SHP77 treated with DMSO at 0.1 percent for 48 hours (cell line): ENCODE measurements at regions not wholly inside any gene's neighbourhood (a gene's known extent, or its start where the extent isn't known, plus 50 kb on each side); places are given as distances from the start of the nearest gene placed in this dataset.
"Not testable (repeated sequence)": the region's sequence is repeated elsewhere in the genome, so short reads cannot be mapped to it uniquely, and the experiment has no call there.

Experiments used
- DNase-seq: peaks from one replicate; lab custom pipeline; 2025; lab: John Stamatoyannopoulos, UW

GRCh38 chr7:91780521-91780920, 100.0 kb downstream of the MTERF1 start:
- no peak for DNase-seq

GRCh38 chr7:91784469-91784868, 96.0 kb downstream of the MTERF1 start:
- DNase-seq, result peak; percentile 52

GRCh38 chr7:91787931-91788330, 92.6 kb downstream of the MTERF1 start:
- DNase-seq, result no peak

GRCh38 chr7:91789086-91789485, 91.4 kb downstream of the MTERF1 start:
- no peak for DNase-seq

- DNase-seq, result no peak
Observed at GRCh38 chr7:91789558-91789957, 90.9 kb downstream of the MTERF1 start.

- not testable (repeated sequence) for DNase-seq
Observed at GRCh38 chr7:91790646-91791045, 89.9 kb downstream of the MTERF1 start.

GRCh38 chr7:91796122-91796521, 84.4 kb downstream of the MTERF1 start:
- no peak for DNase-seq

GRCh38 chr7:91798425-91798824, 82.1 kb downstream of the MTERF1 start:
- no peak for DNase-seq

- DNase-seq, result no peak
Observed at GRCh38 chr7:91800389-91800788, 80.1 kb downstream of the MTERF1 start.

- no peak for DNase-seq
Observed at GRCh38 chr7:91801331-91801983, 79.0 kb downstream of the MTERF1 start.

- DNase-seq, result no peak
Observed at GRCh38 chr7:91811236-91811635, 69.3 kb downstream of the MTERF1 start.

- DNase-seq, result no peak
Observed at GRCh38 chr7:91811641-91812040, 68.9 kb downstream of the MTERF1 start.

- no peak for DNase-seq
Observed at GRCh38 chr7:91812388-91812787, 68.1 kb downstream of the MTERF1 start.

- no peak for DNase-seq
Observed at GRCh38 chr7:91814189-91814588, 66.3 kb downstream of the MTERF1 start.
